Activated T-helper 1 cell treated with anti-CD3 and anti-CD28 coated beads, Interleukin-12 subunit alpha, Interleukin-12 subunit beta, Interleukin-2, Interleukin-4 antibody, amounts not matched to agents 30 ng/mL and 10 ng/mL and 1 ng/mL, durations not matched to agents 14 hours and 24 hours and 36 hours (primary cell): ENCODE measurements at regions not wholly inside any gene's neighbourhood (a gene's known extent, or its start where the extent isn't known, plus 50 kb on each side); places are given as distances from the start of the nearest gene placed in this dataset.

Source experiments
- DNase-seq: peaks from one replicate; pipeline ENCODE4 v3.0.0; 2021; ENCODE audit warnings: low spot score
- H3K27ac Mint-ChIP-seq: one replicate; pipeline ENCODE4 v1.8.0; 2021; ENCODE audit warnings: mild to moderate bottlenecking, mixed read lengths
- H3K27me3 Mint-ChIP-seq: one replicate; pipeline ENCODE4 v1.8.0; 2022; ENCODE audit warnings: mild to moderate bottlenecking, moderate library complexity, mixed read lengths; ENCODE audit not compliant: insufficient read depth
- H3K36me3 Mint-ChIP-seq: one replicate; pipeline ENCODE4 v1.8.0; 2021; ENCODE audit warnings: low read depth, mixed read lengths
- H3K4me1 Mint-ChIP-seq: one replicate; pipeline ENCODE4 v1.8.0; 2021; ENCODE audit warnings: low read depth, mixed read lengths
- H3K4me3 Mint-ChIP-seq: one replicate; pipeline ENCODE4 v1.8.0; 2021; ENCODE audit warnings: mild to moderate bottlenecking, moderate library complexity, mixed read lengths
- H3K9me3 Mint-ChIP-seq: one replicate; pipeline ENCODE4 v1.8.0; 2021; ENCODE audit warnings: mixed read lengths
- intact Hi-C: fragments of 100-400 bp; cut with micrococcal nuclease; formaldehyde crosslinking; loops from one replicate; pipeline ENCODE4 v1.15.1; 2024

GRCh38 chr9:79220251-79220650, 351.5 kb upstream of the TLE4 start:
- DNase-seq: no peak
- peaks cover 5% of the 10 kb centered on the region for H3K9me3 Mint-ChIP-seq
- intact Hi-C loops: no loop called here
- H3K4me3 Mint-ChIP-seq: no peak overlapping the region
- H3K27me3 Mint-ChIP-seq: no peaks in the 10 kb centered on the region
- H3K4me1 Mint-ChIP-seq: no peaks in the 10 kb centered on the region
- H3K36me3 Mint-ChIP-seq: no peaks in the 10 kb centered on the region
- H3K27ac Mint-ChIP-seq: no peak overlapping the region

GRCh38 chr9:79220666-79221065, 351.1 kb upstream of the TLE4 start:
- intact Hi-C loops: no loop called here
- Mint-ChIP-seq H3K9me3 (peaks cover 5% of the 10 kb centered on the region), H3K27ac (no peak overlapping the region), H3K36me3 (no peaks in the 10 kb centered on the region), H3K27me3 (no peaks in the 10 kb centered on the region), H3K4me1 (no peaks in the 10 kb centered on the region), H3K4me3 (no peak overlapping the region)
- no peak for DNase-seq

GRCh38 chr9:79221084-79221483, 350.7 kb upstream of the TLE4 start:
- H3K27me3 Mint-ChIP-seq: peaks cover 2% of the 10 kb centered on the region
- intact Hi-C loops: no loop called here
- H3K36me3 Mint-ChIP-seq: no peaks in the 10 kb centered on the region
- H3K4me3 Mint-ChIP-seq: no peak overlapping the region
- no peak for DNase-seq
- no peaks in the 10 kb centered on the region for H3K4me1 Mint-ChIP-seq
- no peak overlapping the region for H3K27ac Mint-ChIP-seq
- peaks cover 5% of the 10 kb centered on the region for H3K9me3 Mint-ChIP-seq

GRCh38 chr9:79222483-79222882, 349.3 kb upstream of the TLE4 start:
- H3K4me1 Mint-ChIP-seq: no peaks in the 10 kb centered on the region
- peaks cover 2% of the 10 kb centered on the region for H3K27me3 Mint-ChIP-seq
- H3K36me3 Mint-ChIP-seq: no peaks in the 10 kb centered on the region
- H3K9me3 Mint-ChIP-seq: peaks cover 5% of the 10 kb centered on the region
- no peak overlapping the region for H3K4me3 Mint-ChIP-seq
- intact Hi-C loops: no loop called here
- DNase-seq: no peak
- H3K27ac Mint-ChIP-seq: no peak overlapping the region

GRCh38 chr9:79224672-79225433, 346.9 kb upstream of the TLE4 start:
- peaks cover 5% of the 10 kb centered on the region for H3K9me3 Mint-ChIP-seq
- DNase-seq: no peak
- intact Hi-C loops: no loop called here
- no peak overlapping the region for H3K4me3 Mint-ChIP-seq
- peaks cover 2% of the 10 kb centered on the region for H3K27me3 Mint-ChIP-seq
- H3K4me1 Mint-ChIP-seq: no peaks in the 10 kb centered on the region
- no peak overlapping the region for H3K27ac Mint-ChIP-seq
- H3K36me3 Mint-ChIP-seq: no peaks in the 10 kb centered on the region

- Mint-ChIP-seq H3K9me3 (no peaks in the 10 kb centered on the region), H3K4me1 (no peaks in the 10 kb centered on the region), H3K36me3 (no peaks in the 10 kb centered on the region), H3K4me3 (no peak overlapping the region), H3K27me3 (no peaks in the 10 kb centered on the region), H3K27ac (no peak overlapping the region)
- no peak for DNase-seq
- intact Hi-C loops: no loop called here
Measured at GRCh38 chr9:79233542-79233941, 338.2 kb upstream of the TLE4 start.

GRCh38 chr9:79236466-79236865, 335.3 kb upstream of the TLE4 start:
- no peak for DNase-seq
- H3K27me3 Mint-ChIP-seq: peaks cover 2% of the 10 kb centered on the region
- intact Hi-C loops: no loop called here
- H3K4me1 Mint-ChIP-seq: no peaks in the 10 kb centered on the region
- H3K36me3 Mint-ChIP-seq: no peaks in the 10 kb centered on the region
- H3K27ac Mint-ChIP-seq: no peak overlapping the region
- no peaks in the 10 kb centered on the region for H3K9me3 Mint-ChIP-seq
- H3K4me3 Mint-ChIP-seq: no peak overlapping the region

GRCh38 chr9:79237861-79238260, 333.9 kb upstream of the TLE4 start:
- Mint-ChIP-seq H3K27me3 (peaks cover 2% of the 10 kb centered on the region), H3K36me3 (no peaks in the 10 kb centered on the region), H3K27ac (no peak overlapping the region), H3K4me1 (no peaks in the 10 kb centered on the region), H3K9me3 (no peaks in the 10 kb centered on the region), H3K4me3 (no peak overlapping the region)
- intact Hi-C loops: no loop called here
- no peak for DNase-seq

- H3K4me3 Mint-ChIP-seq: no peak overlapping the region
- H3K9me3 Mint-ChIP-seq: no peaks in the 10 kb centered on the region
- no peaks in the 10 kb centered on the region for H3K36me3 Mint-ChIP-seq
- no peak for DNase-seq
- intact Hi-C loops: no loop called here
- H3K4me1 Mint-ChIP-seq: no peaks in the 10 kb centered on the region
- H3K27me3 Mint-ChIP-seq: peaks cover 2% of the 10 kb centered on the region
- no peak overlapping the region for H3K27ac Mint-ChIP-seq
Measured at GRCh38 chr9:79240774-79241173, 331.0 kb upstream of the TLE4 start.

- no peaks in the 10 kb centered on the region for H3K9me3 Mint-ChIP-seq
- H3K27me3 Mint-ChIP-seq: peaks cover 2% of the 10 kb centered on the region
- no peaks in the 10 kb centered on the region for H3K36me3 Mint-ChIP-seq
- intact Hi-C loops: no loop called here
- H3K4me3 Mint-ChIP-seq: no peak overlapping the region
- H3K27ac Mint-ChIP-seq: no peak overlapping the region
- DNase-seq: no peak
- no peaks in the 10 kb centered on the region for H3K4me1 Mint-ChIP-seq
Measured at GRCh38 chr9:79242489-79242888, 329.3 kb upstream of the TLE4 start.

- no peaks in the 10 kb centered on the region for H3K36me3 Mint-ChIP-seq
- H3K27ac Mint-ChIP-seq: no peak overlapping the region
- H3K27me3 Mint-ChIP-seq: no peaks in the 10 kb centered on the region
- intact Hi-C loops: no loop called here
- no peaks in the 10 kb centered on the region for H3K9me3 Mint-ChIP-seq
- H3K4me1 Mint-ChIP-seq: no peaks in the 10 kb centered on the region
- no peak overlapping the region for H3K4me3 Mint-ChIP-seq
- no peak for DNase-seq
Measured at GRCh38 chr9:79246170-79246569, 325.6 kb upstream of the TLE4 start.

GRCh38 chr9:79247021-79247420, 324.7 kb upstream of the TLE4 start:
- H3K36me3 Mint-ChIP-seq: no peaks in the 10 kb centered on the region
- no peaks in the 10 kb centered on the region for H3K4me1 Mint-ChIP-seq
- no peaks in the 10 kb centered on the region for H3K9me3 Mint-ChIP-seq
- no peaks in the 10 kb centered on the region for H3K27me3 Mint-ChIP-seq
- DNase-seq: no peak
- no peak overlapping the region for H3K4me3 Mint-ChIP-seq
- intact Hi-C loops: no loop called here
- no peak overlapping the region for H3K27ac Mint-ChIP-seq

GRCh38 chr9:79250806-79251205, 321.0 kb upstream of the TLE4 start:
- intact Hi-C loops: no loop called here
- H3K4me3 Mint-ChIP-seq: no peak overlapping the region
- no peak for DNase-seq
- H3K27me3 Mint-ChIP-seq: no peaks in the 10 kb centered on the region
- no peak overlapping the region for H3K27ac Mint-ChIP-seq
- H3K36me3 Mint-ChIP-seq: no peaks in the 10 kb centered on the region
- no peaks in the 10 kb centered on the region for H3K9me3 Mint-ChIP-seq
- no peaks in the 10 kb centered on the region for H3K4me1 Mint-ChIP-seq
